H1 (cell line): ENCODE measurements at regions not wholly inside any gene's neighbourhood (a gene's known extent, or its start where the extent isn't known, plus 50 kb on each side); places are given as distances from the start of the nearest gene placed in this dataset.

Source experiments
- CTCF ChIA-PET: fragments of 300-600 bp; sonication (Branson Sonifier 250); formaldehyde crosslinking; loops from one replicate; lab custom pipeline; 2021; ENCODE audit not compliant: partially characterized antibody; lab: Charles Lee
- POLR2A ChIA-PET: fragments of 300-600 bp; sonication (Branson Sonifier 250); formaldehyde crosslinking; loops from one replicate; lab custom pipeline; 2021; ENCODE audit warnings: inconsistent platforms; ENCODE audit not compliant: partially characterized antibody; lab: Charles Lee
- DNase-seq, 2 experiments: peaks; one replicate each; pipeline versions ENCODE4 v3.0.0 to v3.0.0-alpha.2; 2010 to 2022; ENCODE audit warnings: low spot score in 2 of 2, low read depth in 1 of 2, mixed read lengths in 1 of 2
- FAIRE-seq: peaks from 2 replicates; lab custom pipeline; 2011; peaks lifted over from hg19 to GRCh38; lab: Jason Lieb, UNC
- H2AFZ ChIP-seq: 2 replicates; pipeline ENCODE4 v1.8.1; 2012; ENCODE audit warnings: low read length, inconsistent platforms
- H2AK5ac ChIP-seq: 2 replicates; pipeline ENCODE4 v1.6.1; 2013; ENCODE audit warnings: low read depth, low read length
- H2BK120ac ChIP-seq: replicated peaks from 2 replicates; pipeline ENCODE3; 2013; ENCODE audit warnings: low read depth, low read length, inconsistent platforms
- H2BK12ac ChIP-seq: 2 replicates; pipeline ENCODE4 v1.6.1; 2013; ENCODE audit warnings: low read depth, low read length
- H2BK15ac ChIP-seq: 2 replicates; pipeline ENCODE4 v1.6.1; 2013; ENCODE audit warnings: low read length
- H2BK20ac ChIP-seq: 2 replicates; pipeline ENCODE4 v1.6.1; 2013; ENCODE audit warnings: low read length
- H2BK5ac ChIP-seq: 2 replicates; pipeline ENCODE4 v1.6.1; 2013; ENCODE audit warnings: low read depth, low read length
- H3K14ac ChIP-seq: 2 replicates; pipeline ENCODE4 v1.6.1; 2013; ENCODE audit warnings: inconsistent platforms; ENCODE audit not compliant: insufficient read length
- H3K18ac ChIP-seq: 2 replicates; pipeline ENCODE4 v1.6.1; 2013; ENCODE audit warnings: low read length; ENCODE audit errors: extremely low read depth
- H3K23ac ChIP-seq: 2 replicates; pipeline ENCODE4 v1.6.1; 2013; ENCODE audit warnings: inconsistent platforms; ENCODE audit not compliant: insufficient read length
- H3K23me2 ChIP-seq: 2 replicates; pipeline ENCODE4 v1.6.1; 2013; ENCODE audit warnings: low read depth, low read length
- H3K27ac ChIP-seq: 2 replicates; pipeline ENCODE4 v1.6.1; 2011; ENCODE audit warnings: low read depth, low read length, inconsistent platforms
- H3K27me3 ChIP-seq, 4 experiments: replicated peaks in 1 of 4; 1 replicate in 1 of 4; 2 replicates in 3 of 4; pipeline versions ENCODE4 v1.6.1 to v1.8.1; 2011 to 2013; ENCODE audit warnings: low read length in 3 of 4, mild to moderate bottlenecking in 3 of 4, inconsistent platforms in 2 of 4, mixed read lengths in 2 of 4, moderate library complexity in 1 of 4; ENCODE audit not compliant: control insufficient read depth in 3 of 4, insufficient read depth in 3 of 4; ENCODE audit errors: extremely low read depth in 1 of 4
- H3K36me3 ChIP-seq, 4 experiments: 2 replicates each; pipeline versions ENCODE4 v1.6.1 to v1.8.1; 2011 to 2013; ENCODE audit warnings: mild to moderate bottlenecking in 4 of 4, low read length in 3 of 4, moderate library complexity in 2 of 4, control low read depth in 1 of 4, inconsistent platforms in 1 of 4; ENCODE audit not compliant: insufficient read depth in 4 of 4, control insufficient read depth in 2 of 4
- H3K4ac ChIP-seq: replicated peaks from 2 replicates; pipeline ENCODE3; 2013; ENCODE audit warnings: low read length, low read depth, mixed read lengths, inconsistent platforms; ENCODE audit not compliant: insufficient read length
- H3K4me1 ChIP-seq, 4 experiments: replicated peaks in 1 of 4; 1 replicate in 1 of 4; 2 replicates in 3 of 4; pipeline versions ENCODE4 v1.6.1 to v1.8.1; 2011 to 2013; ENCODE audit warnings: low read length in 3 of 4, inconsistent platforms in 2 of 4, mixed read lengths in 1 of 4; ENCODE audit not compliant: insufficient read depth in 4 of 4, control insufficient read depth in 3 of 4
- H3K4me2 ChIP-seq, 2 experiments: 2 replicates each; pipeline versions ENCODE4 v1.6.1 to v1.8.1; 2011 to 2013; ENCODE audit warnings: low read depth in 2 of 2, low read length in 2 of 2, control low read depth in 1 of 2, inconsistent platforms in 1 of 2, mild to moderate bottlenecking in 1 of 2; ENCODE audit not compliant: insufficient read depth in 1 of 2
- H3K4me3 ChIP-seq, 4 experiments: fragments of 200-600, 300-600 bp in 1 of 4; sonication (generic), shearing (Covaris generic), sonication (Bioruptor Twin) in 1 of 4; 2 replicates each; pipeline versions ENCODE4 v1.5.1 to v1.8.1; 2011 to 2016; ENCODE audit warnings: low read length in 4 of 4, low read depth in 3 of 4, control low read depth in 2 of 4, inconsistent platforms in 2 of 4, mild to moderate bottlenecking in 2 of 4, mixed read lengths in 1 of 4, moderate library complexity in 1 of 4; ENCODE audit not compliant: insufficient read depth in 2 of 4; ENCODE audit errors: extremely low read depth in 1 of 4
- H3K56ac ChIP-seq: replicated peaks from 2 replicates; pipeline ENCODE3; 2013; ENCODE audit warnings: low read depth, mild to moderate bottlenecking, mixed read lengths, low read length, inconsistent platforms; ENCODE audit not compliant: insufficient read length
- H3K79me1 ChIP-seq: 2 replicates; pipeline ENCODE4 v1.6.1; 2013; ENCODE audit warnings: low read depth, low read length, control low read depth
- H3K79me2 ChIP-seq, 2 experiments: 2 replicates each; pipeline versions ENCODE4 v1.6.1 to v1.8.1; 2012 to 2013; ENCODE audit warnings: low read length in 2 of 2, mild to moderate bottlenecking in 2 of 2, inconsistent platforms in 1 of 2; ENCODE audit not compliant: insufficient read depth in 2 of 2, control insufficient read depth in 1 of 2
- H3K9ac ChIP-seq, 4 experiments: replicated peaks in 1 of 4; 1 replicate in 1 of 4; 2 replicates in 3 of 4; pipeline versions ENCODE4 v1.6.1 to v1.8.1; 2011 to 2013; ENCODE audit warnings: low read depth in 3 of 4, low read length in 3 of 4, control low read depth in 2 of 4, mild to moderate bottlenecking in 2 of 4, moderate library complexity in 2 of 4, inconsistent platforms in 1 of 4; ENCODE audit errors: extremely low read depth in 1 of 4
- H3K9me3 ChIP-seq, 2 experiments: 2 replicates each; pipeline versions ENCODE4 v1.6.1 to v1.8.1; 2012 to 2013; ENCODE audit warnings: mild to moderate bottlenecking in 2 of 2, moderate library complexity in 2 of 2, control low read depth in 1 of 2, inconsistent platforms in 1 of 2, low read depth in 1 of 2, low read length in 1 of 2, mixed read lengths in 1 of 2; ENCODE audit not compliant: insufficient read depth in 2 of 2
- H4K20me1 ChIP-seq, 2 experiments: replicated peaks in 1 of 2; 2 replicates each; pipeline versions ENCODE3 to v1.8.1; 2011 to 2013; ENCODE audit warnings: inconsistent platforms in 2 of 2, low read length in 2 of 2, mild to moderate bottlenecking in 1 of 2; ENCODE audit not compliant: insufficient read depth in 2 of 2, control insufficient read depth in 1 of 2
- H4K5ac ChIP-seq: 2 replicates; pipeline ENCODE4 v1.6.1; 2013; ENCODE audit warnings: low read length, low read depth, mixed read lengths, inconsistent platforms; ENCODE audit not compliant: insufficient read length
- H4K8ac ChIP-seq: 2 replicates; pipeline ENCODE4 v1.8.0; 2013; ENCODE audit warnings: mild to moderate bottlenecking, moderate library complexity, low read length, inconsistent platforms; ENCODE audit not compliant: insufficient read depth; ENCODE audit errors: extremely low read depth
- H4K91ac ChIP-seq: replicated peaks from 2 replicates; pipeline ENCODE3; 2013; ENCODE audit warnings: low read length, mixed read lengths, inconsistent platforms; ENCODE audit not compliant: insufficient read length
- ATF2 ChIP-seq: IDR thresholded peaks from 2 replicates; pipeline ENCODE4 v1.6.1; 2012; ENCODE audit warnings: low read length, inconsistent platforms
- E2F6 ChIP-seq: IDR thresholded peaks from 2 replicates; pipeline ENCODE4 v1.6.1; 2012; ENCODE audit warnings: inconsistent platforms
- JUND ChIP-seq: IDR thresholded peaks from 2 replicates; pipeline ENCODE4 v1.6.1; 2011; ENCODE audit warnings: mild to moderate bottlenecking, improper control_type of control experiment, low read length
- NRF1 ChIP-seq: IDR thresholded peaks from 2 replicates; pipeline ENCODE4 v1.6.1; 2011; ENCODE audit warnings: mild to moderate bottlenecking, low read depth, low read length, improper control_type of control experiment
- RAD21 ChIP-seq, 2 experiments: IDR thresholded peaks in 1 of 2; conservative IDR thresholded peaks in 1 of 2; 2 replicates each; pipeline ENCODE4 v1.6.1; 2011; ENCODE audit warnings: low read depth in 2 of 2, low read length in 2 of 2, improper control_type of control experiment in 1 of 2, inconsistent platforms in 1 of 2, mild to moderate bottlenecking in 1 of 2, moderate library complexity in 1 of 2
- WGBS, 2 experiments: shearing (Covaris generic) in 1 of 2; methylation state at CpG; one replicate each; pipeline versions ENCODE4 v1.1.6 to v1.1.7; 2013 to 2015; ENCODE audit warnings: low lambda C conversion rate in 2 of 2, mixed read lengths in 2 of 2, inconsistent platforms in 1 of 2, low coverage in 1 of 2, missing lambda C conversion rate in 1 of 2; ENCODE audit not compliant: insufficient replicate concordance in 2 of 2, insufficient coverage in 1 of 2, insufficient read length in 1 of 2; ENCODE audit errors: extremely low coverage in 1 of 2, missing lambda C conversion rate in 1 of 2; 5-methylcytosine and 5-hydroxymethylcytosine counted together

GRCh38 chr2:53519918-53520841, 247.4 kb upstream of the CHAC2 start:
- H3K4me3 ChIP-seq = no peak overlapping the region
- H3K4ac ChIP-seq = no peak overlapping the region
- CTCF ChIA-PET = interaction anchor here (1.1 kb wide), 2 partner anchors 35 to 97 kb away, joined by 3 read pairs; no protein-coding TSS in a partner anchor

More at GRCh38 chr2:53519918-53520841, 247.4 kb upstream of the CHAC2 start:
- Histone ChIP-seq H3K27me3 (no peaks in the 10 kb centered on the region), H3K9me3 (no peaks in the 10 kb centered on the region), H2BK5ac (no peak overlapping the region), H2BK15ac (no peak overlapping the region), H4K91ac (no peak overlapping the region), H3K79me1 (no peaks in the 10 kb centered on the region), H3K4me2 (no peak overlapping the region), H3K9ac (no peak overlapping the region), H2BK12ac (no peak overlapping the region), H4K5ac (no peak overlapping the region), H3K56ac (no peak overlapping the region), H2AFZ (peak overlapping the region; percentile 73), H3K36me3 (no peaks in the 10 kb centered on the region), H3K4me1 (peaks cover 0 to 7% (median 2%) of the 10 kb centered on the region in 4 experiments; a peak in 2 of 7 replicates), H3K18ac (no peak overlapping the region), H2BK120ac (no peak overlapping the region), H3K23me2 (no peaks in the 10 kb centered on the region), H3K27ac (no peak overlapping the region), H3K14ac (no peak overlapping the region), H4K20me1 (no peaks in the 10 kb centered on the region), H2BK20ac (no peak overlapping the region)
- POLR2A ChIA-PET = interaction anchor here (1.5 kb wide), 1 partner anchor 67 kb away, joined by 3 read pairs; no protein-coding TSS in a partner anchor
- 77% methylated on average over 10 of the region's 10 CpGs; no CpG with 5 or more reads in 1 of the 2 experiments for WGBS, 2 experiments
- DNase-seq (no peak), FAIRE-seq (no peak)
- TF ChIP-seq NRF1 (no peak), ATF2 (no peak), JUND (peak; percentile 41; the same call in 1 of the 2 replicates), E2F6 (no peak), RAD21 (IDR thresholded peaks at IDR 0.05 in 1 of 2, conservative IDR thresholded peaks at IDR 0.05 in 1 of 2; ENCODE audit: low read depth in 2 of 2, low read length in 2 of 2) (no peak)
- TF ChIP-seq, all 59 proteins: peak for 1
- Histone ChIP-seq H3K23ac (no peak overlapping the region), H4K8ac (no peak overlapping the region), H3K79me2 (no peaks in the 10 kb centered on the region), H2AK5ac (no peak overlapping the region)
